ENCODE measurements at regions not wholly inside any gene's neighbourhood (a gene's known extent, or its start where the extent isn't known, plus 50 kb on each side); places are given as distances from the start of the nearest gene placed in this dataset.

DNA sequence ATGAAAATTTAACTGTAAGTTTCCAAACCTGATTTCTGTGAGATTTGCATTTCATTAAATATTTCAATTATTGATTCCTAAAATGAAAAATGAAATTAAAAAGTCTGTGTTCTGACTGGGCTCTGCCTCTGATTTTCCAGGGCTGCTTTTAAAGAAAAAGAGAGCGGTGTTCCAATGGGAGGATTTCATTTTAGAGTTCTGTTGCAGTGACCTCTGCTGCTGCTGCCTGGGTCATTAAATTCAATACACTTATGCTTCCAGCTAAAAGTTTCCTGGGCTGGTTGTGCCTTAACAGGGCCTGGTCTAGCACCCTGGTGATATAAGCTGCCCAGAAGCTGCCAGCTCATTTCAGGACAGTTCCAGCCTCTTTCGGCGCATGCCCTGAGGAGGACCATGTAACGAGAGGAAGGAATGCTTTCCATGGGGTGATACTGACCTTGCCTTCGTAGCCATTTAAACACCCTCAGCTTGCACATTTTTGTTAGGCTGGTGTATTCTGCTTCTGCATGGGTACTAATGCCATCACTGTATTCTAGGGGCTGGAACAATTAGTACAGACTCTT, 93.3 kb downstream of the TMEM174 start:
- DNase-seq (ENCODE audit: low spot score) = no peak

- no peak for DNase-seq (ENCODE audit: low spot score)
These were observed 92.6 kb downstream of the TMEM174 start for GRCh38 chr5:73265641-73266040.

GRCh38 chr5:73264631-73265030, 91.6 kb downstream of the TMEM174 start:
- no peak for DNase-seq (ENCODE audit: low spot score)

DNA sequence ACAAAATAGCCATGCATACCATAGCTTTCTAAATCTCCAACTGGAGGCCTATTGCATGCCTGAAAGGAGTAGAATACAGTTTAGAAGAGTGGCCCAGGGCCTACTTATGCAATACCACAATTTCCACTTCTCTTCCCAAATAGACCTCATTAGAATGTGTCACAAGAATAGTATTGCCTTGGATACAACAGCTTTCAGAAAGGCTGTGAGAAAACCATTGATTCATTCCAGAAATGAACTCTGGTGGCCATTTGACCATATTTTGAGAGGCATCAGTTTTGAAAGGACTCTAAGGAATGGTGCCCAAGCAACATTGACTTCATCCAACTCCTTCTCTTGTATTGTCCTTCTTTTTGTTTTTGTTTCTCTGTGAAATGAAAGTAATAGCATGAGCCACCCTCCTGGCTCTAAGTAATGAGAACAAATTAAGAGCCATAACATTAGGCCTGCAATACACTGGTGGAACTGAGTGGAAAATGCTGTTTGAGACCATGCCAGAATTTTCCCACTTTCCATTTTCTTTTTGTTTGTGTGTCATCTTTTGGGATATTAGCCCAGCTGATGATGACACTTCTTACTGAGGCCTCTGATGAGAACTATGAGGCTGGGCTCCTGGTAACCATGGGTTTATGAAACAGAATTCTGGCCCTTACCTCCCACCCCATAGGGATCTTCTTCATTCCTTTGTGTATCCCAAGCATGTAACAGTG, 90.2 kb downstream of the TMEM174 start:
- DNase-seq (ENCODE audit: low spot score) = peak; percentile 64

DNA sequence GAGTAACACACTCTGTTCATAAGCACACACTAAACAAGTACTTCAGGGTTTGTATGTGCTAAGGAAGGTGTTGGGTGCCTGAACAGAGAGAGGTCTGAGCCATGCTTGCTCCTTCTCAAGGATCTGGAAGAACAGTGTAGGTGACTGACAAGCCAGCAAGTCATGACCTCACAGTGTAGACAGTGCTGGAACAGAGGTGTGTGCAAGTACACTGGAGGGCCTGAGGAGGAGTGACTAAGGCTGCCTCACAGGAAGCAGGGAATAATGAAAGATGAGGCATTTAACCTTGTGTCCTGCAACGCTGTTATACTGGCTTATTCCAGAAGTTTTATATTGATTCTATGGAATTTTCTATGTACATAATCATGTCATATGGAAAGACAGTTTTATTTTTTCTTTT, 83.9 kb downstream of the TMEM174 start:
- no peak for DNase-seq (ENCODE audit: low spot score)

- no peak for DNase-seq (ENCODE audit: low spot score)
These were observed 83.5 kb downstream of the TMEM174 start for GRCh38 chr5:73256462-73256861.

- no peak for DNase-seq (ENCODE audit: low spot score)
These were observed 83.0 kb downstream of the TMEM174 start for GRCh38 chr5:73256012-73256411.

GRCh38 chr5:73254642-73255041, 81.6 kb downstream of the TMEM174 start:
- DNase-seq (ENCODE audit: low spot score) = no peak

DNA sequence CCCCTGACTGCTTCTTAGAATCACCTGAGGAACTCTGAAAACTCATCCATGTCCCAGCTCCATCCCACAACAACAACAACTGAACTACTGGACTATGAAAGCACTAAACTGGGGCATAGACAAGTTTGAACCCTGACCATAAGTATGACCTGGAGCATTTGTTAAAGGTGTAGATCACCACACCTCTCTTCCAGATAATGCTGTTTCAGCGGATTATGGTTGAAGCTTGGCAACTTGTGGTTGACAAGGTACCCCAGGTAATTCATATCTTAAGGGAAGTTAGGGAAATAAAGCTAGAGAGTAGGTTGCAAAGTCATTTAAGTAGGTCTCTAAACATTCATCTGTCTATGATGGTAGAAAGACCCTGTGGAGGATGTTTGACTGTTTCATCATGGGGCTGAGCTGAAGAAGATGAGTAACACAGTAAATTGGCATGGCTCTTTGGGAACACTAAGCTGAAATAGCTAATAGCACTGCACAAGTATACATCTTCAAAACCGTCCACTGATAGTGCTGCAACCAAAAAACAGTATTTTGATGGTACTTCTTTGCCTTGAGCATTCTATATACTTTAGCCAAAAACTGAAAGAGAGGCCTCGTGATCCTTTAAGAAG, 80.2 kb downstream of the TMEM174 start:
- no peak for DNase-seq (ENCODE audit: low spot score)

- DNase-seq (ENCODE audit: low spot score) = no peak
These were observed 77.7 kb downstream of the TMEM174 start for GRCh38 chr5:73250645-73251044.

GRCh38 chr5:73242735-73243134, 69.7 kb downstream of the TMEM174 start:
- no peak for DNase-seq (ENCODE audit: low spot score)

DNA sequence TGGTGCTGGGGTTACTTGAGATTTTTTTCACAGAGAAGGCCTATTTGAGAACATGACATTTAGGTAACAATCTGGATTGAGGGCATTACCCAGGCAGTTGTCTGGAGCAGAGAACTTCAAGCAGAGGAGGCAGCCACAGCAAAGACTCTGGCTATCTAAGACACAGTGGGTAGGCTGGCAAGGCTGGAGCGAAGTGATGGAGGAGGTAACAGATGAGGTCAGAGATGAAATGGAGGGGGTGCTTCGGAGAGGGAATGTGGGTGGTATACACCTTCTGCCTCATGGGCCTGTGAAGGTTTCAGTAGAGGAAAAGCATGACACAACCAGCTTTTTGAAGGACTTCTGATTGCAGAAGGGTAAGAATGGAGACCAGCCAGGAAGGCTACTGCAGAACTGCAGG, 65.9 kb downstream of the TMEM174 start:
- no peak for DNase-seq (ENCODE audit: low spot score)

DNA sequence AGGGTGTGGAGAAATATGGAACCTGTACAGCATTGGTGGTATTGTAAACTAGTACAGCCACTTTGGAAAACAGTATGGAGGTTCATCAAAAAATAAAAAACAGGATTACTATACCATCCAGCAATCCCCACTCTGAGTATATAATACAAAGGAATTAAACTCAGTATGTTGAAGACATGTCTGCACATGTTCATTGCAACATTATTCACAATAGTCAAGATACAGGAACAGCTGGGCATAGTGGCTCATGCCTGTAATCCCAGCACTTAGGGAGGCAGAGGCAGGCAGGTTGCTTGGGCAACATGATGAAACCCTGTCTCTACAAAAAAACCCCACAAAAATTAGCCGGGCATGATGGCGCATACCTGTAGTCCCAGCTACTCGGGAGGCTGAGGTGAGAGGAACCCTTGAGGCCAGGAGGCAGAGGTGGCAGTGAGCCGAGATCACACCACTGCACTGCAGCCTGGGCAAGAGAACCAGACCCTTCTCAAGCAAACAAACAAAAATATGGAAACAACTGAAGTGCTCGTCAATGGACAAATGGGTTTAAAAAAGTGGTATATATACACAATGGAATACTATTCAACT, 63.6 kb downstream of the TMEM174 start:
- no peak for DNase-seq (ENCODE audit: low spot score)

DNA sequence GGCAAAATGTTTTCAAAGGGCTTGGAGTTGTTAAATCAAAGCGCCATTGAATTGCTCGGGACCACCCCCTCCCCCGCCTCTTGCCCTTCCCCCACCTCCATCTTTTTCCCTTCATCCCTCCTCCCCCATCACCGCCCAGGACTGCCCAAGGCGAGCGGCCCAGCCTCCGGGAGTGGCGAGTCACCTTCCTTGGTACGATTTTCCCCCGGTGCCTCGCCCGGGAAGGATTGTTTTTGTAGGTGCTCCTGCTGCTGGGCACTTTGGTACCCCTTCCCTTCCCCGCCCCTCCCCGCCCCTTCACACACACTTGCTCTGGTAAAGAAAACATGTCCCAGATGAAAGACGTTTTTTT, 61.2 kb downstream of the TMEM174 start:
- DNase-seq (ENCODE audit: low spot score) = no peak

DNA sequence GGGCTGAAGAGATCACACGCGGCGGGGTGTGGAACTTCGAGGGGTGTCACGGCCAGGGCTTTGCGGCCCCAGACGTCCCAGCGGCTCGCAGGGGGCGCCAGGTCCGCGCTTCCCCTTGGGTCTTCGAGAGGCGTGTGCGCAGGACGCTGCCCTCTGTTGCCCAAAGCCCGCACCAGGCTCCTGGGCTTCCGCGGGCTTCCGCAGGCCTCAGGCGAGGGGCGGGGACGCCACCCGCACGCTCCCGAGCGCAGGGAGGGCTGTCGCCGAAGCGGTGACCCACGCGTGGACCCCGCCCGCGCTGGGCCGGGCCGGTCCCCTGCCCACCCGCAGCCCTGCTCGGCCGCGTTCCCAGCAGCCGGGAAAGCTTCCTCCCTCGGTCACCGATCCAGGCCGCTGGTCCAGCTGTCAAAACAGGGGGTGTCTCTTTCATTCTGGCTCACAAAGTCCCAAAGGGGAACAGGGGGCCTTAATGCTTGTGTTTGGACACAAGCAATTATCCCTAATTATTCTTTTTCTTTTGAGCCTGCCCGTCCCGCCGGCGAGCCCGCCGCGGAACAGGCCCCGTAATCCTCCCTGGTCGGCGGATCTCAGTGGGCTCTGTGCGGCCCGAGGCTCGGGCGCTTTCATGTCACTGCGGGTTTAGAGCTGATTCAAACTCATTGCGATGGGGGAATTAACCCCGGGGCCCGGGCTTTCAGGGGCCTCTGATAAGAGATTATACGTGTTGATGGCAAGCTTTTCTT, 60.6 kb downstream of the TMEM174 start:
- no peak for DNase-seq (ENCODE audit: low spot score)

DNA sequence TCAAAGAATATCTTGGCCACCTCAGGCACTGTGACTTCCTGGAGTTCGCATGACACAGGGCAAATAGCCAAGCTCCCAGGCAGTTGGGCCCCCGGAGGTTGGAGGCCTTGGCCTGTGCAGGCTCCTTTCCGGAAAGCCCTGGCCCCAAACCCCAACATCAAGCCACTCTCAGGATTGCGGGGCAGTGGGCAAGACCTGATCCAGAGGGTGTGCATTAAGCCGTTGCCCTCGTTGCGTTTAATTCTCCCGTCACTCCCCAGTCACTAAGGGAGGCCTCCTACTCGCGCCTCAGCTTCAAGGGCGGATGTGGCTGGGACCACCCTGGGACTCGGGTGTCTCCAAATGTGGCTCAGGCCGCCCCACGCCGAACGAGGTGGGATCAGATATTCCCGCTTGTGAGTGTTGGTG, 60.1 kb downstream of the TMEM174 start:
- no peak for DNase-seq (ENCODE audit: low spot score)

DNA sequence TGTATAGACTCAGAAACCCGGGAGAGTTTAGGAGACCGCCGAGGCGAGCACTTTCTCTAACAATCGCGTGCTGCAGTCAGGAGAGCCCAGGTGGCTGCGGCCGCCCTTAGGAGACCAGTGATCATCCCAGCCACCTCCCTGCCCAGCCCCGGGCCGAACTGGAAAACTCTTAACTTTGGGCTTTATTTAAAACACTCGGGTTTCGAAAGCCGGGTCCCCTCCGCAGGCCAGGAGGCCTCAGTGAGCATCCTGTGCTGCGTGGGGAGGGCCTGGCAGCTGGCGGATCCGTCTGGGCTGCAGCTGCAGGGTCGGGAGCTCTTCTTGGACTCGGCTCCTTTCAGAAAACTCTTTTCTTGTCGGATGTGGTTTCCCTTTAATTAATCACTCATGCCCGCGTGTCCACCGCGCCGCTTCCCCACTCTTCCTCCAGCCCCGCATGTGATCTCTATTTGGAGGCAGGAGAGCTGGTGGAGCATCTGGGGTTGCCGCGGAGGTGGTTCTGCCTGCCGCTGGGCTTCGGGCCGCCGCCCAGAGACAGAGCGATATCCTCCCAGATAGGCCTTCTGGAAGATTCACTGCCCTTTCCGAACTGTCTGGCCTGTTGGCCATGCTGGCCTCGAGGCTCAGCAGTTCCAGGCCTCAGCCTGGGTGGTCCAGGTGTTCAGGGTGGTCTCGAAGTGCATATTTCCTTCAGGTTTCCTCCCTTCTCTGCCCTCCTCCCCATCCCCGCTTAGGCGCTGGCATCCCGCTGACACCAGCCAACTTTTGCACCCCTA, 59.5 kb downstream of the TMEM174 start:
- DNase-seq (ENCODE audit: low spot score) = no peak

GRCh38 chr5:73231246-73231778, 58.3 kb downstream of the TMEM174 start:
- no peak for DNase-seq (ENCODE audit: low spot score)

- DNase-seq (ENCODE audit: low spot score) = no peak
These were observed 57.6 kb downstream of the TMEM174 start for GRCh38 chr5:73230264-73231245.

DNA sequence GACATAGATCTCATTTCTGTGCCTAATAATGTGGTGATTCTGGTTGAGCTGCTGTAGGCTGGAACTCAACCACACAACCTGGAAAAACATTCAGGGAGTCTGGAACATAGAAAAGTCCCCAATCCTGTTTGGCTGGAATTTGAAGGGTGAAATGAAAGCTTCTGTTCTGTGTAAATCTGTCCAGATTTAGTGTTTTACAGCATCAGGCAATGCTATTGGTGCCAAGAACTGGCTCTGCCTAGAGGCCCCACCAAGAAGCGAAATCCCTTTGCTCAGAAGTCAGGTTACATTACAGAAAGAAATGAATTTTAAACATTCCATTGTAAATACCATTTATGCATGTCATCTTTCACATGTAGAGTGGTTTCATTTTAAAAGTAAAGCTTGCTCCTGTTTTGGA, 56.3 kb downstream of the TMEM174 start:
- DNase-seq (ENCODE audit: low spot score) = no peak
